ENCODE measurements at regions not wholly inside any gene's neighbourhood (a gene's known extent, or its start where the extent isn't known, plus 50 kb on each side); places are given as distances from the start of the nearest gene placed in this dataset.

DNA sequence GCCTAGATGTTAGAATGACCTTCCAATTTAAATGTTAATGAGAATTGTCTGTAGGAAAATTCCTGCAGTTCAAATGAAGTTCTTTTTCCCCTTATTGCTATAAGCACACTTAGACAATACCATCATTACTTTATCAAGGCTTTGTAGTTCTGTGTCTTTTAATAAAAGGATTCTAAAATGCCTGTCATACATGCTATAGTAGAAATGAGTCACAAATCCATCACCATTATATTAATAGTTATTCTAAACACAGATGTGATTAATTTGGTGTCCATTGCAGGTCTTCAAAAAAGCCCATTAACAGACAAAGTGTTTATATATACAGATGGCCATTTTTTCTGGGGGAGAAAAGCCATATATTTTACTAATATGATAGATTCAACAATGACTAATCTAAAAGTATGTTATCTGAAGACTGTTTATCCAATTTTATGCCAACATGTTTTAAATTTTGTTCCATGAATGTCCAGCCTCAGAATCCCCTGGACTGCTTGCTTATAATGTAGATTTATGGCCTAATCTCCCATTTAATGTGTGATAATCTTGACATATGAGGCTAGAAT, 1678.3 kb upstream of the PCDH20 start:
- no peak for TF ChIP-seq POLR2A (IDR thresholded peaks at IDR 0.05)
- TF ChIP-seq, protein P1, sequence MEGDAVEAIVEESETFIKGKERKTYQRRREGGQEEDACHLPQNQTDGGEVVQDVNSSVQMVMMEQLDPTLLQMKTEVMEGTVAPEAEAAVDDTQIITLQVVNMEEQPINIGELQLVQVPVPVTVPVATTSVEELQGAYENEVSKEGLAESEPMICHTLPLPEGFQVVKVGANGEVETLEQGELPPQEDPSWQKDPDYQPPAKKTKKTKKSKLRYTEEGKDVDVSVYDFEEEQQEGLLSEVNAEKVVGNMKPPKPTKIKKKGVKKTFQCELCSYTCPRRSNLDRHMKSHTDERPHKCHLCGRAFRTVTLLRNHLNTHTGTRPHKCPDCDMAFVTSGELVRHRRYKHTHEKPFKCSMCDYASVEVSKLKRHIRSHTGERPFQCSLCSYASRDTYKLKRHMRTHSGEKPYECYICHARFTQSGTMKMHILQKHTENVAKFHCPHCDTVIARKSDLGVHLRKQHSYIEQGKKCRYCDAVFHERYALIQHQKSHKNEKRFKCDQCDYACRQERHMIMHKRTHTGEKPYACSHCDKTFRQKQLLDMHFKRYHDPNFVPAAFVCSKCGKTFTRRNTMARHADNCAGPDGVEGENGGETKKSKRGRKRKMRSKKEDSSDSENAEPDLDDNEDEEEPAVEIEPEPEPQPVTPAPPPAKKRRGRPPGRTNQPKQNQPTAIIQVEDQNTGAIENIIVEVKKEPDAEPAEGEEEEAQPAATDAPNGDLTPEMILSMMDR (IDR thresholded peaks at IDR 0.05) = no peak
